Activated CD8-positive, alpha-beta memory T cell treated with anti-CD3 and anti-CD28 coated beads, Interleukin-2, amount 10 ng/mL, durations not matched to agents 7 days and 5 days (primary cell): ENCODE measurements at regions not wholly inside any gene's neighbourhood (a gene's known extent, or its start where the extent isn't known, plus 50 kb on each side); places are given as distances from the start of the nearest gene placed in this dataset.
"Not testable (repeated sequence)": the region's sequence is repeated elsewhere in the genome, so short reads cannot be mapped to it uniquely, and the experiment has no call there.

ENCODE experiments used
- ATAC-seq: fragments of 150-1000 bp; cut with Tn5 transposase; one replicate; pipeline ENCODE4 v1.10.0; 2021; ENCODE audit warnings: moderate library complexity
- CTCF ChIA-PET: fragments of 350-600 bp; sonication (Branson Sonifier 250); formaldehyde crosslinking; loops from one replicate; lab custom pipeline; 2021; ENCODE audit warnings: antibody characterized with exemption; lab: Charles Lee
- DNase-seq: peaks from one replicate; pipeline ENCODE4 v3.0.0-alpha.2; 2020
- H3K27ac Mint-ChIP-seq: one replicate; pipeline ENCODE4 v1.8.0; 2021; ENCODE audit warnings: mild to moderate bottlenecking, mixed read lengths
- H3K27me3 Mint-ChIP-seq: one replicate; pipeline ENCODE4 v1.8.0; 2021; ENCODE audit warnings: mixed read lengths
- H3K36me3 Mint-ChIP-seq: one replicate; pipeline ENCODE4 v1.8.0; 2021; ENCODE audit warnings: mild to moderate bottlenecking, mixed read lengths
- H3K4me1 Mint-ChIP-seq: one replicate; pipeline ENCODE4 v1.8.0; 2021; ENCODE audit warnings: mixed read lengths
- H3K4me3 Mint-ChIP-seq: one replicate; pipeline ENCODE4 v1.8.0; 2021; ENCODE audit warnings: mild to moderate bottlenecking, moderate library complexity, mixed read lengths
- H3K9me3 Mint-ChIP-seq: one replicate; pipeline ENCODE4 v1.8.0; 2022; ENCODE audit warnings: low read depth, mixed read lengths

DNA sequence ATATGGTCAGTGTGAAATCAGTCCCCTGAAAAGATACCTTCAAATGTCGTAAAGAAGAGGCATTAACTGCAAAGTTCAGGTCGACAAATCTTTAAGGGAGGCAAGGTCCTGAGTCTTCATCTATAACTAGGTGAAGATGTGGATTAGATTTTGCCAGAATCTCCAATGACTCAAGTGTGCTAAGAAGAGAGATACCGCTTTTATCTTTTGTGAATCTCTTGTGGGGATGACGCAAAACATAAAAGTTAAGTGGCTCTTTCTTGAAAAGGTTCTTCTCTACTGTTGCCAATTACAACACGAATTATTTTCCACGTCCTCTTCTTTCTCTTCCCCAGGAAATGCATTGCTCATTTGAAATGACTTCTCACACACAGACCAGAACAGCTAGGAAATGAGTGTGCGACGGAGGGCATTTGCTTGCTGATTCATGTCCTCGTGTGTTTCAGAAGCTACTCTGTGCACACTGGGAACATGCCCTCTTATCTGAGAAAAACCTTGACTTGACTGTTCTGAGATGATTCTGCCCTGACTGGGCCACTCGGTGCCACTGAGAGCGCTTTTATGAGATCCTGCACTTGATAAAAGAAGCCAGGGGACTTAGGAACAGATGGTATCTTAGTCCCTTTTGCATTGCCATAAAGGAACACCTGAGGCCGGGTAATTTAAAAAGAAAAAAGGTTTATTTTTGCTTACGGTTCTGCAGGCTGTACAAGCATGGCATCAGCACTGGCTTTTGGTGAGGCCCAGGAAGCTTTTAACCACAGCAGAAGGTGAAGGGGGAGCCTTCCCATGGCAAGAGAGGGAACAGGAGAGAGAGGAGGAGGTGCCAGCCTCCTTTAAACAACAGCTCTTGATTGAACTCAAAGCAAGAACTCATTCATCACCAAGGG is 169.5 kb upstream of the PFKP start:
- H3K4me3 Mint-ChIP-seq = no peak overlapping the region
- DNase-seq (no peak), ATAC-seq (no peak)
- no peak overlapping the region for H3K27ac Mint-ChIP-seq
- H3K27me3 Mint-ChIP-seq = peaks cover 9% of the 10 kb centered on the region
- no peaks in the 10 kb centered on the region for H3K9me3 Mint-ChIP-seq
- H3K36me3 Mint-ChIP-seq = no peaks in the 10 kb centered on the region
- CTCF ChIA-PET = interaction anchor here (1.1 kb wide), 1 partner anchor 12 kb away, joined by 3 read pairs; no protein-coding TSS in a partner anchor
- no peaks in the 10 kb centered on the region for H3K4me1 Mint-ChIP-seq

DNA sequence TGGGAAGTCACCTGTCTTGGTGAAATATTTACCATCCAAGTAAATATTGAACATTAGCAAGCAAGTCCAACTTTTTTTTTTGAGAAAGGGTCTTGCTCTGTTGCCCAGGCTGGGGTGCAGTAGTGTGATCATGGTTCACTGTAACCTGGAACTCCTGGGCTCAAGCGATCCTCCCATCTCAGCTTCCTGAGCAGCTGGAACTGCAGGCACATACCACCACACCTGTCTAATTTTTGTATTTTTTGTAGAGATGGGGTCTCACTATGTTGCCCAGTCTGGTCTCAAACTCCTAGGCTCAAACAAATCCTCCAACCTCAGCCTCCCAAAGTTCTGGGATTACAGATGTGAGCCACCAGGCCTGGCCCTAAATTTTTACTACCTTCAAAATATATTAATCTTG is 171.0 kb upstream of the PFKP start:
- not testable (repeated sequence) for H3K27ac Mint-ChIP-seq, H3K4me3 Mint-ChIP-seq, H3K9me3 Mint-ChIP-seq, ATAC-seq, H3K27me3 Mint-ChIP-seq, H3K36me3 Mint-ChIP-seq, H3K4me1 Mint-ChIP-seq, DNase-seq
- CTCF ChIA-PET = interaction anchor here (0.5 kb wide), 1 partner anchor 13 kb away, joined by 3 read pairs; no protein-coding TSS in a partner anchor

DNA sequence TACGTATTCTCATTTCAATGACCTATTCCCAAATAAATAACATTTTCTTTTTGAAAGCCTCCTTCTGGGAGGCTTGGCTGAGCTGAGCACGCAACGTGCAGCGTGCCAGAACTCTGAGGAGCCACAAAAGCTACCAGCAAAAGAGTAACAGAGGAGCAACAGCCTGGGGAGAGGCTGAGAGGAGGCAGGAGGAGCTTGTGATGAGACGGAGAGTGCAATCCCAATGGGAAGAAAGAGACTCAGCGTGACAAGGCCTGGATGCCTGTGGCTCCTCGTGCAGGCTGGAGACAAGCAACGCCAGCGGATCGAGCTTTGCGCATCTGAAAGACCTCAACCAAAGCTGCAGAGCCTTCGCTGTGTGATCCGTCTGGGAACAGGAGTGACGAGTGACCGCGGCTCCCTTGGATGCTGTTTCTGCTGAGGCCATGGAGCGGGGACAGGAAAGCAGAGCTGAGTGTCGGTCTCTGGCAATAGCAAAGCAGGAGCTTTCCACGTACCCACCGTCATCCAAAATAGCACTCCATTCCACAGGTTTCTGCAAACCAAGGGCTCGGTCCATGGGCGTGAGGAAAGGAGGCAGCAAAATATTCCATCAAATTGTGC is 171.7 kb upstream of the PFKP start:
- CTCF ChIA-PET = interaction anchor here (0.5 kb wide), 1 partner anchor 14 kb away, joined by 3 read pairs; no protein-coding TSS in a partner anchor
- Mint-ChIP-seq H3K9me3 (no peaks in the 10 kb centered on the region), H3K36me3 (no peaks in the 10 kb centered on the region), H3K4me3 (no peak overlapping the region), H3K27ac (no peak overlapping the region), H3K4me1 (no peaks in the 10 kb centered on the region), H3K27me3 (peaks cover 8% of the 10 kb centered on the region)
- no peak for DNase-seq
- no peak for ATAC-seq

DNA sequence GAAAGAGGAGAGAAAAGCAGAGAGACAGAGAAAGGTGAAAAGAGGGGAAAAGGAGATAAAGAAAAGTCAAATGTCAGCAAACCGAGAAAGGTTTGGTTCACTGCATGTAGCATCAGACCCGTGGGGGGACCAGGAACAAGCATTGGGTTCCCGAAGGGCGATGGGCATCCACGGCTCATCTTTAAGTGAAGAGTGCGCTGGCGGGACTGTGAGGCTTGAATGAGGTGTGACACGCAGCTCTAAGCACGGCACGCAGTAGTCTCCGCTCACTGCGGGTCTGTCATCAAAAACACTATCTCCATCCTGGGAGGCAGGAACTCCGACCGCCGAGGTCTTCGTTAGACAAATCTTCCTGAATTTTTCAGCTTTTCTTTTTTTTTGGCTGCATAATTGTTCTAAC is 173.4 kb upstream of the PFKP start:
- no peaks in the 10 kb centered on the region for H3K9me3 Mint-ChIP-seq
- CTCF ChIA-PET = no interaction called here
- no peak overlapping the region for H3K27ac Mint-ChIP-seq
- H3K4me1 Mint-ChIP-seq = no peaks in the 10 kb centered on the region
- no peak for ATAC-seq
- no peaks in the 10 kb centered on the region for H3K36me3 Mint-ChIP-seq
- DNase-seq = no peak
- no peak overlapping the region for H3K4me3 Mint-ChIP-seq
- peaks cover 8% of the 10 kb centered on the region for H3K27me3 Mint-ChIP-seq

DNA sequence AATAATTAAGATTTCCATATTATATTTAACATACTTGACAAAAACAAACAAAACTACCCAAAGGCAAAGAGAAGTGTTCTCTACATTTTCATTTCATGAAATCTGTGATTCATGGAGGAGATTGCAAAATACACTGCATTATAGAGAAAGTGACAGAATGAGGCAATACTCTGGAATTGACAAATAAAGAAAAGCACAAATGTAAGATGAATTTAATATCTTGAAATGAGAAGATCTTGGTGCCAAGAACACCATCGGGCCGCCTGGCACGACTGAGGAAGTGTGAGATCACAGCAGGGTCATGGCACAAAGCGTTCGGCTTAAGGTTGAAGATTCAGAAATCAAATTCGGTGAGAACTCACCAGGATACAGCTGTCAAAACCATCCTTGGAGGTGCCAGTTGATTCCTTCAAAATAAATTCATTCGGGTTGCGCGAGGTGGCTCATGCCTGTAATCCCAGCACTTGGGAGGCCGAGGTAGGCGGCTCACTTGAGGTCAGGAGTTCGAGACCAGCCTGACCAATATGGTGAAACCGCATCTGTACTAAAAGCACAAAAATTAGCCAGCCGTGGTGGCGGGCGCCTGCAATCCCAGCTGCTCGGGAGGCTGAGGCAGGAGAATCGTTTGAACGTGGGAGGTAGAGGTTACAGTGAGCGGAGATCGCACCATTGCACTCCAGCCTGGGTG is 174.0 kb upstream of the PFKP start:
- Mint-ChIP-seq H3K4me1 (no peaks in the 10 kb centered on the region), H3K27me3 (peaks cover 8% of the 10 kb centered on the region), H3K4me3 (no peak overlapping the region), H3K9me3 (peaks cover 4% of the 10 kb centered on the region), H3K27ac (no peak overlapping the region), H3K36me3 (no peaks in the 10 kb centered on the region)
- DNase-seq (no peak), ATAC-seq (no peak)
- CTCF ChIA-PET = no interaction called here

DNA sequence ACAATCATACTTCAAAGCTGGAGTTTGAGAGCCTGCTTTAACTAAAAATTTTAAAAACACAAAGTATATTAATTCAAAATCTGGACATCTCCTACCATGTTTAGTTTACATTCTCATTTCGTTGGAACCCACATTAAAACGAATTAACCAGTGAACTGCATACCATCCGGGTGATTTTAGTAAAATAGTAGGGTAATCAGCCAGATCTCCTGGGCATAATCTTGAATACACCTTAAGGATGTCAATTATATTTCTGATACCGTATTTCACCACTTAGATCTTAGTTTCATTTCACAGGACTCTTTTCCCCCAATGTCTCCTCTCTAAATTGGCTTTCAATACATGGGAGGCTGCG is 175.6 kb upstream of the PFKP start:
- Mint-ChIP-seq H3K9me3 (peaks cover 4% of the 10 kb centered on the region), H3K27me3 (peaks cover 8% of the 10 kb centered on the region), H3K4me3 (no peak overlapping the region), H3K36me3 (no peaks in the 10 kb centered on the region), H3K27ac (no peak overlapping the region), H3K4me1 (no peaks in the 10 kb centered on the region)
- no peak for ATAC-seq
- CTCF ChIA-PET = no interaction called here
- DNase-seq = no peak

DNA sequence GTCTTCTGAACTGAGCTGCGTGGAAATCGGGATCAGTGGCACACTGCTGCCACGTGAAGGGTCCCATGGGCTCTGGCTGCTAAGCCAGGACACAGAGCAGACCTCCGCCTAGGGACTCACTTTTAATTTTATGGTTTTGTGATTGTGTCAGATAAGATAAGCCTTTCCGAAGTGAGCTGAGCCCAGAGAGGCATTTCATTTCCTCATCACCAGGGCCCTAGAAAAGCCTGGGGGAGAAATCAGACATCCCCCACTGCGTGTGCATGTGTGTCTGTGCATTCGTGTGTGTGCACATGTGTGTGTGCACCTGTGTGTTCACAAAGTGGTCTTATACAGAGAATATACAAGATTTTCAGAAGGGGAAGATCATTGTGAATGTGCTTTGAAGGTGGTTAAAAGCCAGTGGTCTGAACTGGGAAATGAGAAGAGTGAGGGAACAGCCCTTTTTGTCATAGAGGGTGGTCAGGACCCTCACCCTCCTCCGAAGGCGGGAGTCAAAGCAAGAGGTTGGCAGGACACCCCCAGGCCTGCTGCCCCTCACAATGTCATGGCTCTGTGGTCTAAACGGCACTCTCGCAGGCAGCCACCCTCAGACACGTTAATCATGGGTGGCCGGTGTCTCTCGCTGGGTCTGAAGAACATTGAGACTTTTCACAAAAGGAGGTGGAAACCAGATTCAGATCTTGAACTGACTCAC is 176.1 kb upstream of the PFKP start:
- CTCF ChIA-PET = no interaction called here
- no peak overlapping the region for H3K4me3 Mint-ChIP-seq
- ATAC-seq (no peak), DNase-seq (no peak)
- H3K27ac Mint-ChIP-seq = no peak overlapping the region
- peaks cover 8% of the 10 kb centered on the region for H3K27me3 Mint-ChIP-seq
- peaks cover 4% of the 10 kb centered on the region for H3K9me3 Mint-ChIP-seq
- no peaks in the 10 kb centered on the region for H3K36me3 Mint-ChIP-seq
- no peaks in the 10 kb centered on the region for H3K4me1 Mint-ChIP-seq

DNA sequence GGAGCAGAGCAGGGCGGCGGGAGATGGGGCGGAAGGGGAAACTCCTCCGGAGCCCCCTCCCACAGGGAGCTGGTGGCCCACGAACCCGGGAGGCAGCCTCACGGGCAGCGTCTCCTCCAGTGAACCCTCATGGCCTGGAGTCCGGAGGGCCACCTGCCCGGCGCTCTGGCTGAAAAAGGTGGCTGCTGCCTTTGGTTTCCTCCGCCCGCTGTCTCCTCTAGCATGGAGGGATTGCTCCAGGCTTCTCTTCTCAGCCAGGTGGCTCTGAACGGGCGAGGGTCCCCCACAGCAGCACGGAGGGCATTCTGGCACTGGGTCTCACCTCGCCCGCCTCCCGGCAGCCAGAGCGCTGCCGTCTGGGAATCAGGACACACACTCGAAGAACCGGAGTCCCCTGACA is 177.3 kb upstream of the PFKP start:
- H3K36me3 Mint-ChIP-seq = no peaks in the 10 kb centered on the region
- no peak for DNase-seq
- CTCF ChIA-PET = no interaction called here
- no peaks in the 10 kb centered on the region for H3K4me1 Mint-ChIP-seq
- no peak overlapping the region for H3K4me3 Mint-ChIP-seq
- H3K27me3 Mint-ChIP-seq = peaks cover 8% of the 10 kb centered on the region
- H3K9me3 Mint-ChIP-seq = peaks cover 4% of the 10 kb centered on the region
- ATAC-seq = no peak
- no peak overlapping the region for H3K27ac Mint-ChIP-seq

DNA sequence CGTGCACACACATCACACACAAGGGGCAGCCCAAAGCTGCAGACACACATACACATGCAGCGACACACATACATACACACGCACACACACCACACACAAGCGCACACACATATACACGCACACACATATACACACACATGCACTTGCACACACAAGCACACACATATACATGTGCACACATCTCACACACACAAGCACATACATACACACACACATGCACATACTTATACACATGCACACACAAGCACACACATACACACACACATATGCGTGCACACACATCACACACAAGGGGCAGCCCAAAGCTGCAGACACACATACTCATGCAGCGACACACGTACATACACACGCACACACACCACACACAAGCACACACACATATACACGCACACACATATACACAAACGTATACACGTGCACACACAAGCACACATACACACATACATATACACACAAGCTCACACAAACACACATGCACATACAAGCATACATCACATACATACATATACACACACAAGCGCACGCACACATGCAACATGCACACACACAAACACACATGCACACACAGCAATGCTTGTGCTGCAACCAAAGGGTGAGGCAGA is 178.8 kb upstream of the PFKP start:
- Mint-ChIP-seq H3K4me3 (no peak overlapping the region), H3K27ac (no peak overlapping the region), H3K27me3 (peaks cover 8% of the 10 kb centered on the region), H3K36me3 (no peaks in the 10 kb centered on the region), H3K9me3 (peaks cover 4% of the 10 kb centered on the region), H3K4me1 (no peaks in the 10 kb centered on the region)
- ATAC-seq = no peak
- CTCF ChIA-PET = no interaction called here
- DNase-seq = no peak

DNA sequence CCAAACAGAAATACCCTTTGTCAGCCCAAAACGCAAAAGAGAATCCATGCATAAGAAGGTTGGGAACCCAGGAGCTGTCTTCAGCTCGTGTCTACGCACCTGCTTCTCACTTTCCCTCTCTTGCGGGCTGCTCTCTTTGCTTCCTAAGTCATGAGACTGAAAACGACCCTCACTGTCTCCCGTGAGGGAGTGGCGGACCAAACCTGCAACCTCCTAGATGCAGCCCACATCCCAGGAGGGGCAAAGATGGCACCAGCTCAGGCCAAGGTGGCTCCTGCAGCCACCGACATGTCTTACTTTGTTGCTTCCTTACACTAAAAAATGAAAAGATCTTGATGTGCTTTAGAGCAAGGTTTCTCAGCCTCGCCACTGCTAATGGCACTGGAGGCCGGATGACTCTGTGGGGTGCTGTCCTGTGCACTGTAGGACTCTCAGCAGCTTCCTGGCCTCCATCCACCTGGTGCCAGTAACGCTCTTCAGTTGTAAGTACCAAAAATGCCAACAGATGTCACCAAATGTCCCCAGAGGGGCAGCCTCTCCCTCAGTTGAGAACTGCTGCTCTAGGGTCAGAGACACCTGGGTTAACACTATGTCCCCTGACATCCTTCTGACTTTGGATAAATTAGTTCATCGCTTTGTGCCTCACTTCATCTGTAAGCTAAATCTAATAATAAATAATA is 179.8 kb upstream of the PFKP start:
- H3K4me1 Mint-ChIP-seq = no peaks in the 10 kb centered on the region
- H3K4me3 Mint-ChIP-seq = no peak overlapping the region

DNA sequence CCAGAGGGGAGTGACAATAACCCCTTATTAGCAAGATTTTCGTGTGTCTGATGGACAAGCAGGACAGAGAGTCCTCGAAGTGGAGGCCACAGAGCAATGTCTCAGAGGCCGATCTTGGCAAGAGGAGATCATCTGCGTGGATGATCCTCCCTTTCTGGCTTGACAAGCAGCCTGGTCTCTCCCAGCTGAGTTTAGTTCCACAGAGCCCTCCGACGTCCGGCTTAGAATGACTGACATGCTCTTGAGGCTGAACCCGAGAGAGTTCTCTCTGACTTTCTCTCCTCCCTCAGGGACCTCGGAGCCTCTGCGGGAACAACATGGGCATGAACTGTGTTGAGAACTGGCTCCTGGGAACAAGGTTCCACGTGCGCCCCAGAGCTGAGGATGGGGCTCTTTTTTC is 180.7 kb upstream of the PFKP start:
- H3K27ac Mint-ChIP-seq = no peak overlapping the region
- peaks cover 4% of the 10 kb centered on the region for H3K9me3 Mint-ChIP-seq
- DNase-seq = no peak
- H3K27me3 Mint-ChIP-seq = peaks cover 7% of the 10 kb centered on the region
- H3K4me1 Mint-ChIP-seq = no peaks in the 10 kb centered on the region
- CTCF ChIA-PET = no interaction called here
- ATAC-seq = no peak
- H3K36me3 Mint-ChIP-seq = no peaks in the 10 kb centered on the region
- no peak overlapping the region for H3K4me3 Mint-ChIP-seq

More for the DNA sequence above, 179.8 kb upstream of the PFKP start:
- H3K36me3 Mint-ChIP-seq = no peaks in the 10 kb centered on the region
- H3K9me3 Mint-ChIP-seq = peaks cover 4% of the 10 kb centered on the region
- DNase-seq (no peak), ATAC-seq (no peak)
- H3K27me3 Mint-ChIP-seq = peaks cover 5% of the 10 kb centered on the region
- no peak overlapping the region for H3K27ac Mint-ChIP-seq
- CTCF ChIA-PET = no interaction called here

DNA sequence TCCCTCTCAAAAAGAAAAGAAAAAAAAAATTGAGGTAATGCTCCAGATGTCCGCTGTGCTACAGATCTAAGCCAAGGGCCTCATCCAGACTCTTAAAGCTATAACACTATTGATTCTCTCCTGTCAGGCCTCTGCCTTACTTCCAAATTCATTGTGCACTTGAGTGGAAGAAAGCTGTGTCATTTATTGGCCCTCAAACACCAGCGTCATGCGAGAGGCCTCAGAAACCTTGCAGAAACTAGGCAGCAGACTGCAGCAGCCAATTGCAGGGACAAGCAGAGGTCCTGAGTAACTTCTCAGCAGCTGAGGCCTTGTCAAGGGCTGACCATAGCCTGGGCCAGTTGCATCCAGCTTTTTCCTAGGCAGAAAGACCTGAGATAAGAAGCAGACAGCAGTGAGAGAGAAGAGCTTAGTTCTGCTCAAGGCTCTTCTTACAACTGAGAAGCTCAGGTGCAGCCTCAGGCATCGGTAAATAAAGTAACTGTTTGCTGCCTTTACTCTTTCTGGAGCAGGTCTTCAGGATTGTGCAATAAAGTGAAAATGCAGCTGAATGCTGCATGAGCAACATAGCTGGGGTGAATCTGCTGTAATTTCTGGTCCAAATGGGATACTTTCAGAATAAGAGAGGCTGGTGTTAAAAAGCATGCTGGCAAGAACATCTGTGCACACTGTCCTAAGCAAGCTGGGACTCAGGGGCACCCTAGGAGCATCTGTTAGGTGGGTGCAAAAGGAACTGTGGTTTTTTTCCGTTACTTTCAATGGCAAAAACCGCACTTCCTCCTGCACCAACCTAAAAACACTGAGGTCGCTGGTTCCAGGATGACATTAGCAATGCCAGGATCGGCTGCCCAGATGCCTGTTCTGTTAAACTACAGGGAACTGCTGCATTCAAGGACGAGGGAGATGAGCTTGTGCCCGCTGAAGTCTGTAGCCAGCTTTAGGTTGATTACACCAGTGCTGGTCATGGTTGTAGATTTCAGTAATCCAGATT is 181.8 kb upstream of the PFKP start:
- CTCF ChIA-PET = interaction anchor here (0.8 kb wide), 1 partner anchor 12 kb away, joined by 3 read pairs; no protein-coding TSS in a partner anchor
- DNase-seq (no peak), ATAC-seq (no peak)
- Mint-ChIP-seq H3K36me3 (no peaks in the 10 kb centered on the region), H3K27me3 (peaks cover 8% of the 10 kb centered on the region), H3K27ac (no peak overlapping the region), H3K4me3 (no peak overlapping the region), H3K4me1 (no peaks in the 10 kb centered on the region), H3K9me3 (peaks cover 4% of the 10 kb centered on the region)
